Erythroblast (primary cell): ENCODE measurements at regions not wholly inside any gene's neighbourhood (a gene's known extent, or its start where the extent isn't known, plus 50 kb on each side); places are given as distances from the start of the nearest gene placed in this dataset.

Experiments used
- GATA1 ChIP-seq: IDR thresholded peaks from 2 replicates; pipeline ENCODE4 v1.6.1; 2011; ENCODE audit warnings: low read depth, mild to moderate bottlenecking, control low read depth, low read length, moderate library complexity
- POLR2A ChIP-seq: IDR thresholded peaks from 2 replicates; pipeline ENCODE4 v1.6.1; 2011; ENCODE audit warnings: mild to moderate bottlenecking, low read length

GRCh38 chr2:45102579-45103117 is 93.4 kb upstream of the SIX2 start:
- no peak for TF ChIP-seq POLR2A
- no peak for TF ChIP-seq GATA1
